ENCODE measurements at regions not wholly inside any gene's neighbourhood (a gene's known extent, or its start where the extent isn't known, plus 50 kb on each side); places are given as distances from the start of the nearest gene placed in this dataset.
"Not testable (repeated sequence)": the region's sequence is repeated elsewhere in the genome, so short reads cannot be mapped to it uniquely, and the experiment has no call there.

DNA sequence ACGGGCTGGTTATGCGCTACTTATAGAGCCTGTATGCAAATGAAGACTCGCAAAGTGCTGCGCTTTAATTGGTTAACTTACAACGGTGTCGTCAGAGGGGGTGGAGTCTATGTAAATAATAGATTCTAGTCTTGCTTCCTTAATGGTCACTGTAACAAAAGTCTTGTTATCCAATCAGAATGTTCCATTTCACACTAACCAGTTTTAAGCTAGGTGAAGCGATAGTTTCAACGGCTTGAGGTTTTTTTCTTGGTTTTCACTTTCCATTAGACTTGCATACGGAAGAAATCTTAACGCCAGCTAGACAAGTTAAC, 66.9 kb downstream of the FAM72B start:
- DNase-seq = not testable (repeated sequence)

DNA sequence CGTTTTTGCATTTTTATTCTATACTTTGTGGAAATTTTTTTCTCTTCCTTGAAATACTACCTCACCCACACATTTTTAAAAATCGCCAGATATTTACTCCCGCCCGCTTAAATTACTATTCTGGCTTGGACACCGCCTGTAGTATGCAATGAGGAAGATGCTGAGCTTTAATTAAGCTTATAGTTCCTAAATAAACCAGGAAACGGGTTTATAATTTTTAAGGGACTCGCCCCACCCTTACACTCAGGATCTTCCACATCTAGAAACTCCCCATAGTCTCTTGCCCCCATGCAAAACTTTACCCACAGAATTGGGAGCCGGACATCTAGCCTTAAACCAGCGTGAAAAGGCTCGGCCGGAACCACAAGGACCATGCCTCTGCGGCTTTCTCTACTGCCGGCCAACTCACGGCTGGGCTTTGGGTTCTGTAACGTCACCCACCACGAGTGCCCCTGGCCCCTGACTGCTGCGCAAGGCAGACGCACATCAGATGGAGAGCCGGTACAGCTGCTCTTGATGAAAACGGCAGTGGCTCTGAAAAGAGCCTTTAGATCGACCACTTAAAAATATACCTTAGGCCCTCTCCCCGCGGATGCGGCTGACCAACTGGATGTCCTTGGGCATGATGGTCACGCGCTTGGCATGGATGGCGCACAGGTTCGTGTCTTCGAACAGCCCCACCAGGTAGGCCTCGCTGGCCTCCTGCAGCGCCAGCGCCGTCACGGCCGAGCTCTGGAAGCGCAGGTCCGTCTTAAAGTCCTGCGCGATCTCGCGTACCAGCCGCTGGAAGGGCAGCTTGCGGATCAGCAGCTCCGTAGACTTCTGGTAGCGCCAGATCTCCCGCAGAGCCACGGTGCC, 66.3 kb downstream of the FAM72B start:
- DNase-seq = peak; percentile 7
